HG03064 (cell line): ENCODE measurements at regions not wholly inside any gene's neighbourhood (a gene's known extent, or its start where the extent isn't known, plus 50 kb on each side); places are given as distances from the start of the nearest gene placed in this dataset.

Experiments
- ATAC-seq: cut with Tn5 transposase; IDR thresholded peaks from one replicate; pipeline ENCODE4 v1.9.1; 2021; ENCODE audit warnings: low read depth; ENCODE audit not compliant: unreplicated experiment

DNA sequence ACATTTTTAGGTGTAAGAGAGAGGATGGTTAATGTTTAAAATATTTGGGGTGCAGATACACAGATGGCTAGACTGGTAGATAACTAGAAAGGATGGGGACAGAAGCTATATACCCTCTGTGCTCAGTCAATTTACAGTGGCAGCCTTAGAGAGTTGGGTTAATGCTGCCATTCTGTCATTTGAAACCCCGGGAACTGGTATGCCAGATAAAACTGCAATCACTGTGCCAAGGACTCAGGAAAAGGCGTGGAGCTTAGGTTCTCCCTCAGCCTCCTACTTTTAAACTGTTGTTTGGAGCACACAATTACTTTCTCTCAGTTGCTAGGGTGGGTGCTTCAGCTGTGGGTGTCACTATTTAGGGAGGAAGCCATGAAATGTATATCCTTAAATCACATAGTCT is 90.0 kb upstream of the HNRNPU start:
- no peak for ATAC-seq

DNA sequence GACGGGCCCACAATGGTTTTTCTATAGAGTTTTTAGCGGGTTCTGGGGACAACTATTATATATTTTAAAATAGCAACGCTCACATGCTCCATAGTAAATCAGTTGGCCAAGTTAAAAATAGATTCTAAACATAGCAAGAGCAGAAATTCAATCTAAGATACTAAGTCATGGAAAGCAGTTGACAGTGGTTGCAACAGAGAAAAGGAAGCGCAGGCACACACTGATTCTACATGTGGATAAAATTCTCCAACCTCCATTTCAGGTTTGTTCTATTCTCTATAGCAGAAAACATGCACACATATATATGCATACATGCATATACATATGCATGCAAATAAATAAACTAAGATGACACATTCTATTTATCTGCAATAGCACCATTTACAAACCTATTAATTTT is 89.6 kb upstream of the HNRNPU start:
- ATAC-seq: no peak

DNA sequence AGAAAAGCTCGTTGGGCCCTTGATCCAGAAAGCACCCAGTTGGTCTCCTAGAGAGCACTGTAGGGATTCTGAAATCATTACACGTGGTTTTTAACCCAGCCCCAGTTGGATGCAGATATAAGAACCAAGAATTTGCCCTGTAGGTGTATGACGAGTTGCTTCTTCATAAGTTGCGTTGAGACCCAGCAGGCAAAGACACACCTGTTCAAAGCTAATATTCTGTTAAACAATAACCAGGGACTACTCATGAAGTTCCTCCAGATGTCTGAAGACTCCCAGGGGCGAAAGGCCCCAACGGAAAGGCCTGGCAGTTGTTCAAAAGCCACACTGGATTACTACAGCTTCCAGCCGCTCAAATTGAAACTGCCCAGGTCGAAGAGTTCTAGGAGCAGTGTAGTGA is 88.6 kb upstream of the HNRNPU start:
- ATAC-seq: peak; percentile 93

DNA sequence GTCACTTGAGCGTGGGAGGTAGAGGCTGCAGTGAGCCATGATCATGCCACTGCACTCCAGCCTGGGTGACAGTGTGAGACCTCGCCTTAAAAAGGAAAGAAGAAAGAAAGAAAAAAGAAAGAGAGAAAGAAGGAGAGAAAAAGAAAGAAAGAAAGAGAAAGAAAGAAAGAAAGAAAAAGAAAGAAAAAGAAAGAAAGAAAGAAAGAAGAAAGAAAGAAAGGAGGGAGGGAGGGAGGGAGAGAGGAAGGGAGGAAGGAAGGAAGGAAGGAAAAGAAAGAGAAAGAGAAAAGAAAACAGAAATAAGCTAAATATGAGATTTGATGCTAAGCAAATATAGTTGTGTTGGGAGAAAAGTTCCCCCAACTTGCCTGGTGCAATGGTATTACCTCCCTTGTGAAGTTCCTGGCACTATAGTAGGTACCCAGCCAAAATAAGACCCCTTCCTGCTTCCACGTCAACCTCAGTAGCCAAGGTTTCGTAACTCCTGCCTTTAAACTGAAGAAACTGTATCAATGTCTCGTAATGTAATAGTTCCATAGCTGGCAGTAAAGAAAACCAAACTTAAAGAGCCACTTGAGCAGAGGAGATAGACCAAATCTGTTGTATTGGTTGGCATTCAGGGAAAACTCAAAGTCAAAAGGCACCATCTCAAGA is 88.1 kb upstream of the HNRNPU start:
- ATAC-seq: peak; percentile 9

DNA sequence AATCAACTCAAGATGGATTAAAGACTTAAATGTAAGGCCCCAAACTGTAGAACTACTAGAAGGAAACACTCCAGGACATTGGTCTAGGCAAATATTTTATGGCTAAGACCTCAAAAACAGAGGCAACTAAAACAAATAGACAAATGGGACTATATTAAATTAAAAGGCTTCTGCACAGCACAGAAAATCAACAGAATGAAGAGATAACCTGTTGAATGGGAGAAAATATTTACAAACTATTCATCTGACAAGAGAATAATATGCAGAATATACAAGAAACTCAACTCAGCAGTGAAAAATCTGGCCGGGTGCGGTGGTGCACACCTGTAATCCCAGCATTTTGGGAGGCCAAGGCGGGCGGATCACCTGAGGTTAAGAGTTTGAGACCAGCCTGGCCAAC is 84.1 kb upstream of the HNRNPU start:
- ATAC-seq: no peak

DNA sequence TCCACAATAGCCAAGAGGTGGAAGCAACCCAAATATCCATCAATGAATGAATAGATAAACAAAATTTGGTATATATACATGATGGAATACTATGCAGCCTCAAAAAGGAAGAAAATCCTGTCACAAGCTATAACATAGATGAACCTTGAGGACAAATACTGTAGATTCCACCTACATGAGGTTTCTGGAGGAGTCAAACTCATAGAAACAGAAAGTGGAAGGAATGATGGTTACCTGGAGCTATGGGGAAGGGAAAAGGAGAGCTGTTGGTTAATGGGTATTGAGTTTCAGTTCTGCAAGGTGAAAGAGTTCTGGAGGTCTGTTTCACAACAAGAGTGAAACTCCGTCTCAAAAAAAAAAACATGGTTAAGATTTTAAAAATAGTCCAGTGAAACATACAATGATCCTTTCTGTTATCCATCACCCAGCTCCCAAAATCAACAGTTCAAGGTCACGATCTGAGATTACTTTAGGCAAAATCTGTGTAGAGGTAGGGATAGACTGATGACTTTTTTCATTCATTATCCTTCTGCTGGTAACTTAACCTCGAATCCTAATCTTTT is 80.8 kb upstream of the HNRNPU start:
- peak; percentile 67 for ATAC-seq

DNA sequence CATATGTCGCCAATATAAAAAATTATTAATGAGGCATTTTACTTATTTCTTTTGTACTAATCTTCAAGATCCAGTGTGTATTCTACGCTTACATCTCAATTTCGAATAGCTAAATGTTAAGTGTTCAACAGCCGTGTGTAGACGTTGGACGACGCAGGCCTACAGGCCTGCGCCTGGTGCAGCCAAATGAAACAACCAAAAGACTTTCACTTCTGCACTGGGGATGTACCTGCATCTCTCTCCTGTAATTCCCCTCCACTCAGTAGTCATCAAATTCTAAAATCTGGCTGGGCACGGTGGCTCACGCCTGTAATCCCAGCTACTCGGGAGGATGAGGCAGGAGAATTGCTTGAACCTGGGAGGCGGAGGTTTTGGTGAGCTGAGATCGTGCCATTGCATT is 76.8 kb upstream of the HNRNPU start:
- peak; percentile 68 for ATAC-seq

DNA sequence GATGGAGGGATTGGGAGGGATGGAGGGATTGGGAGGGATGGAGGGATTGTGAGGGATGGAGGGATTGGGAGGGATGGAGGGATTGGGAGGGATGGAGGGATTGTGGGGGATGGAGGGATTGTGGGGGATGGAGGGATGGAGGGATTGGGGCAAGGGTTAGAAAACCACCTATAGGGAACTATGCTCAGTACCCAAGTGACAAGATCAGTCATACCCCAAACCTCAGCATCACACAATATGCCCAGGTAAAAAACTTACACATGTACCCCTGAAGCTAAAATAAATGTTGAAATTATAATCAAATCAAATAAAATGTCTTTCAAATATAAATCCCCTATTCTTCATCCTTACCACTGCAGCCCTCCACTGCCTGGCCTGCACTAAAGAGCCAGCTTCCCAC is 72.8 kb upstream of the HNRNPU start:
- ATAC-seq: no peak

DNA sequence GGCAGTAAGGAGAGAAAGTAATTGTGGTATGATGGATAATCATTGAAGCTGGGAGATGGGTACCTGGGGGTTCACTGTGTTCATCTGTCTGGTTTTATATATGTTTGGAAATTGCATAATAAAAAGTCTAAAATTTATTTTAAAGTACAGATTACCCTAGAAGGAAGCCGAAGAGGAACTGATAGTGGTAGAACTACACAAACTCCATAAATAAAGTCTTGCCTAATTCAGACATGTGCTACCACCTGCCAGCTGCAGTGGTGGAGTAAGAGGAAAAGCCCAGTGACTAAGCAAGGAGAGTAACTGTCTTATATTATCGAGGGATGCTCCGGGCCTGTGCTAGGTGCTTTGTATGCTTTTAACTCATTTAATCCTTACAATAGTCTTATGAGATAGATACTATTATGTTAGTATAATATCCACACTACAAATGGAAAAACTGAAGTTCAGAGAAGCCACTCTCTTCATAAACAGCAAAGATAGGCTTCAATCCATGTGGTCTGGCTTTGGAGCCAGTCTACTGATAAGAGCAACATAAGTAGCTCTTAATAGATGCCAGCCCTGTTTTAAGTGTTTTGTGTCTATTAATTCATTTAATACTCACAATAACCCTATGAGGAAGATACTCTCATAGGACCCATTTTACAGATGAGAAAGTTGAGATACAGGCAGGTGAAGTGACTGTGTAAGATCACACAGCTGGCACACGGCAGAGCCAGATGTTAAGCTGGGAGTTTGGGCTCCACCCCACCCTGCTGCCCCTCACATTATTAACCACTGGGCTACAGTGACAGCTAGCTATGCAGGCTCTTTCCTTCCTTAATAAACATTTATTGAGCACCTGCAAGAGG is 56.8 kb upstream of the HNRNPU start:
- peak; percentile 53 for ATAC-seq

DNA sequence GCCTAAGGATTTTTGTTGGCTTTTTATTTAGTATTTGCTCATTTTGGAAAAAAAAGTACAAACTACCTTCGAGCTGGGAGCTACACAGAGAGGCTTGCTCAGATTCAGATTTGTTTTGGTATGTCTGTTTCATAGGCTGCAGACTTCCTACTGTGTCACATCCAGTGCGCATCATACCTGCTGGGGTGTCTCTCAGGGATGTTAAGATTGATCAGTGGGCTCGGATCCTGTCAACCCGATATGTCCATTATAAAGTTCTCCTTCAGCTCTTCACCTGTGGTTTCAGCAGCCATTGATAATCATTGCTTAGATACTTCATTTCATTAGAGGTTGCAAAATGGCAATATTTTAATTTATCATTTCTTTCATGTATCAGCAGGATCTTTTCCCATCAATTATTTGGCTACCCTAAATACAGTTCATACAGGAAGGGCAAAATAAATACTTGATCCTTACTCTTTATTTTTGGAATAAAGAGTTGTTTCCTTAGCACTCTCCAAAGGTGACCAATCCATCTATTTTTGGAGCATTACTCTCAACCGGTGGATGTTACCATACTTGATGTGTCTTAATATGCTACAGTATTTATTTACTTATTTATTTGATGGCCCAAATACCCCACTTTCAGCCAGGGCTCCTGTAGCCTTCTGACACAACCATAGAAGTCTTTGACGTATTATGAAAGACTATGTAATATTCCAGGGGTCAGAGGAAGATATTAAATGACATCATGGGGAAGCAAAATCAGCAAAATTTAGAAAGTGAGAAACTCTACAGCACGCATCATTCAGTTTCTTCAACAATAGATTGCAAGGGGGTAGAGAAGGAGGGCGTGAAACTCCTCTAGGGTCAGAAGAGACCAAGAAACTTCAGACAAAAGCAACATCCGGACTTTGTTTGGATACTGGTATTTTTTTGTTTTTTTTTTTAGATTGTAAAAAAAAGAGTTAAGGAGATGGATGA is 55.3 kb upstream of the HNRNPU start:
- no peak for ATAC-seq

DNA sequence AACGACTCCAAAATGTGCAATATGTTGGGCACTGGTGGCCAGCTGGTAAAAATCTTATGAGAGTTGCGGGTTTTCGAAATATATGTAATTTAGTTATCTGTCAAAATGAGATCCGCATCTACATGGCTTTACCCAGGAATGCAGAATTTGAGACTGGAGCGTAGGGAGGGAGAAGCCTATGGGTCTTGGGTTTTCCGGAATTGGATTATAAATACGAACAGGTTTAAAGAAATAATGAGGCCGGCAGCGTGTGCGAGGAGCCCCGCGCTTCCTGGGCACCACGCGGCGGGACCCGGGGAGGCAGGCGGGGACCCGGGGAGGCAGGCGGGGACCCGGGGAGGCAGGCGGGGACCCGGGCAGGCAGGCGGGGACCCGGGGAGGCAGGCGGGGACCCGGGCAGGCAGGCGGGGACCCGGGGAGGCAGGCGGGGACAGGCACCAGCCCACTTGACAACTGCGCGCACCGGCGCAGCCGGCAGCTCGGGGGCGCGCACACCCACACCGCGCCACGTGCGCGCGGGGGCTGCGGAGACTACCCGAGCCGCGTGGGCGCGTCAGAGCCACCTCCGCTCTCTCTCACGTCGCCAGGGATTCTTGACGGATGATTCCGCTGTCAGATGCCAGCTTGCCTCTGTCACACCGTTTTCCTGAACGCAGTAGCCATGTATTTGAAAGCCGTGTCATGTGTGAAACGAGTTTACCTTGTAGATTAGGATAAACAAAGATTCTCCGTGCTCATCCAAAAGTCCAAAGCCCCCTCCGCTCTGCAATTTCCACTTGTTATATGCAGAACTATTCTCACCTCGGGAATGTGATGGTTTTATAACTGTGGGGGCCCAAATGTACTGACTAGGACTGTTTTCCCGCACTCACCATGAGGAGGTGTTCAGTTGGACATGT is 54.3 kb upstream of the HNRNPU start:
- peak; percentile 43 for ATAC-seq

DNA sequence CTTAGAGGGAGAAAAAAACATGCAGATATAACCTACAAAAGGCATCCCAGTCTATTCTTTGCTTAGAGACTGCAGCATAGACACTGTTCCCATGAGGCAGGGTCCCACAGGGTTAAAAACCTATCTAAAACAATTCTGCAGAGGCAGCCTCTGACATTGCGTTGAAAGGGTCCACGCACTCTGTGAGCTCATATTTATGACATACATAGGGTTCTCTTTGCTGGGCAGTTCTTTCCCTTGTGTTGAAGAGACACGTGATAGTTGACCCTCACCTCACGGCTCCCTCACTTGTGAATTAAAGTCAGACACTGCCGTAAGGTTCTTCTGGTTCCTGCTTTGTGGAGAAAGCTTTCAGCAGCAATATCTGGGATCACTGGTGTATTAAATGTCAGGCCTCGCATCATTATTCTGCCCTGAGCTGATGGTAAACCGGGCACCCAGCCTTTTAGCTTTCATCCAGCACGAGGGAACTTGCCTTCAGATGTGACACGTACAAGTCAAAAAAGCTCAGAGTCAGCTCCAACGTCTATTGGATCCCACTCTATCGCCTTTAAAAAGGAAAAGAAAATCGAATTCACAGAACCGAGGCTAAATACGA is 52.8 kb upstream of the HNRNPU start:
- ATAC-seq: no peak

DNA sequence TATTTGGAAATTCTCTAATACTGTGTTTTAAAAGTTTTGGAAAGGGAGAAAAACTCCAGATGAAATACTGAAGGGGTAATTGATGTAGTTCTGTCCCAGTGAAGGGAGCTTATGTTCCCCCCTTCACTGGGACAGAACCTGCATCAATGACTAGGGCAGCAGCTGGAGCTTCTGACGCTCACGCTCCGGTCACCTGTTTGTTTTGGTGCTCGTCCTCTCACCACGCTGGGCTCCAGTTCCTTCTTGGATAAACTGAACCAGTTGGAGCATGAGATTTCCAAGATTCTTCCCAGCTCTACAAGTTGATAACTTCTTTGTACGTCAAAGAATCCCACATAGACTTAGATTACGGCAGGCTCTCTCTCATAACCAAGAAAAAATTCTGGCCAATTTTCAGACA is 51.4 kb upstream of the HNRNPU start:
- ATAC-seq: no peak

DNA sequence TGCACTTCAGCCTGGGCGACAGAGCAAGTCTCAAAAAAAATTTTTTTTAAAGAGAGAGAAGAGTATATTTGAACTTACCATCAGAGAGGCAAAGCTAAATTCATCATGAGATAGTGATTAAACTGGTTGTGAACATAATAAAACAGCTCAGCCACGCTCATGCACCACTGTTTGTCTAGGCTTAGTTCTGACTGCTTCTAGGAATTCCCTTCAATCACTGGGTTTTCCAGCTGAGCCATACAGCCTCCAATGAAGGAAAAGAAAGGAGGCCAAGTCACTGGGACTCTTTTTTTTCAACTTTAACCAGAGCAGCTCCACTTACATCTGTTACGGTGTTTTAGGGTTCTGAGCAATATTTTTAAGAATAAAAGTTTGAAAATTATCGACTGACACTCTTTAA is 50.4 kb upstream of the HNRNPU start:
- no peak for ATAC-seq
